HG03060 (cell line): ENCODE measurements at regions not wholly inside any gene's neighbourhood (a gene's known extent, or its start where the extent isn't known, plus 50 kb on each side); places are given as distances from the start of the nearest gene placed in this dataset.

Source experiments
- ATAC-seq: cut with Tn5 transposase; IDR thresholded peaks from one replicate; pipeline ENCODE4 v1.9.1; 2021; ENCODE audit warnings: low read depth, moderate number of reproducible peaks; ENCODE audit not compliant: unreplicated experiment

DNA sequence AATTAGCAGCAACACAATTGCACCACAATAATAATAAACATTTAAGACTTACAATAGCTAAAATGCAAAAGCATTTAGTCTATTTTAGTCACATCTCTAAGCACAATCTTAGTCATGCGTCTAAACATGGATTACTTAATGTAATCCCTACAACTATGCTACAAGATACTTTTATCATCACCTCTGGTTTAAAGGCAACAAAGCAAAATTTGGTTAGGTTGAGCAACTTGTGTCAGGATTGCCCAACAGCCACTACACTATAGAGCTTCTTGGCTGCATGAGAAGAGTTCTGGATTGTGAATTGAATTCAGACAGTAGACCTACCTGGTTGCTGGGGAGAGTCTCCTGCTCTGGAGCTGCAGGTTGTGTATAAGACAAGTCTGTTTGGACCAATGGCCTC, 146.5 kb upstream of the PUDP start:
- no peak for ATAC-seq

DNA sequence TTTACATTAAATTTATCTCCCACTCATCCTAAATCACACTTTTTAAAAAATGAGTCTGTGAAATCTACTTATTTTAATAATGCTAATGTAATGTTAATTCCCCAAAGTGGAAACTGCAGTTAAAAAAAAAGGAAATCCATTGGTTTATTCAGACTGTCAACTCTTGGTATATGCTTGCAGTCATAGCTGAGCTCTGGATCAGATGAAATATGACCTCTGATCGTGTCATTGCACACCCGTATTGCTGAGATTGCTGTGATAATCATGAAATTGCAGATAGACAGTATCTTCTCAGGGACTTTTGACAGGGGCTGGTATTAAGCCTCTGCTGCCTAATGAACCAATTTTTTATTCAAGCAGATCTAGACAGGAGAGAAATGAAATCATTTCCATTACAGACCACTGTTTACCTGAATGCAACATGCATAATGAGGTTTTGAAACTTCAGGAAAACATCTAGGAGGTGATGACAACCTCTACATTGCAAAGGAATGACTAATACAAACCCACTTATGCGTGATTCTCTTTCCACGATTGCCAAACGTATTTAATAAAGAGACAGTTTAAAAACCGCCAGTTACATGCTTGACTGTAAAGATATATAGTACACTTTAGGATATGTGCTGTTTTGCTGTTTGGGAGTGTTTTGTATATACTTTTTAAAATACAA, 138.3 kb upstream of the PUDP start:
- no peak for ATAC-seq

DNA sequence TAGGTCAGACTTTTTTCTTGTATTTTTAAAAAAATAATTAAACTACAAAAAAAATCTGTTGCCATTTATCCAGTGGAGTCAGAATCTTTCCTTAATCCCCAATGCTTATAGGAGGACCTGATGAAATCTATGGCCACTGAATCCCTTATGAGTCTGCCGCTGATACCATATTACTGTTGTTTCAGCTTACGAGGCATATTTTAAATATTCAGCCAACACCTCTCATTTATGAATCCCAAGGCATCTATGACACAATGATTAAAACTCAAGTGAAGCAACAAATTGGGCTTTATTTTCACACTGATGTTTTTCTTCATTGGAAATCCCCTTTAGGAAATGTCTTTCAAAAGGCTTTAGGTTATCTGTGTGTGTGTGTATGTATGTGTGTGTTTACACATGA, 137.8 kb upstream of the PUDP start:
- ATAC-seq, result no peak

DNA sequence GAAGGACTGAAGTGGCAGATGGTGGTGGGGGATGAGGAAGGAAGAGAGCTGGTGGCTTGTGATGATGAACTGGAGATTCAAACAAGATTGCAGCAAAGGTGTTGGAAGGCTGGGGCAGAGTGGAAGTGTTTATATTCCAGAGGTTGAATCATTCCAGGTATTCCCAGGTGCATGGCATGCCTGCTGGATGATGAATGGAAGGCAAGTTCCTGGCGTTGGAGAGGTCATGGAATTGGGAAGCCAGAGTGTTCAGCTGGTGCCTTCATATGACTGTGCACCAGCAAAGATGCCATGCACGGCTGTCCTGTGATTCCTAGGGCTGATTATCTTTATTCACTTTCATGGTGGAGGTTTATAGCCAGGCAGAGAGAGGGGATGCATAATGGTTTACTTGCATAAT, 135.8 kb upstream of the PUDP start:
- ATAC-seq, result no peak

DNA sequence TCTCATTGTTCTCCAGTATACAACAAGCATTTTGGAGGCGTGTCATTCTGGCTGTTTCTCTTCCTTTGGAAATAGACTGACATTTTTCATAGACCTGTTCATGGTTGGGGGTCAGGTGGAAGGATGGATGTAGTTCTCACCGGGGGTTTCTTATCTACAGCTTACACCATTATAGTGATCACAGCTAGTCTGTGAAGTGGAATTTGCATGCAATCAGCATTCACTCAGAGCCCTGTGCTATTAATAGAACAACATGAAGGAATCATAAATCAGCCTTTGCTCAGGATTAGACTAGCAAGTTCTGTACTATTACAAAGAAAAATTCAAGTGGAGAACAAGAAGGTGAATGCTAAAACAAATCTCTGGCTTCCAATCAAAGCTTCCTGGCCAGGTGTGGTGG, 132.6 kb upstream of the PUDP start:
- no peak for ATAC-seq

DNA sequence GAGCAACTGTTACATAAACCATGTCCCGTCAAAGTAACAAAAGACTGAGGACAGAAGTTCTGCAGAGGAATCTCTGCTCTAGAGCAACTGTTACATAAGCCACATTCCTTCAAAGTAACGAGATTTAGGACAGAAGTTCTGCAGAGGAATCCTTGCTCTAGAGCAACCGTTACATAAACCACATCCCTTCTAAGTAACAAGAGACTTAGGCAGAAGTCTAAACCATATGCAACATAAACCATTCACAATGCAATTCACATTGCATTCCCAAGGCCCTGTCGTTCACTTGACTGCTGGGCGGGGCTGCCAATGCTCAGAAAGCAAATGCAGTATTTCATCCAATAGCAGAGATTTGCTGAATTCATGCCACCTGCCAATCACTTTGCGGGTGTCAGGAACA, 124.4 kb upstream of the PUDP start:
- no peak for ATAC-seq

DNA sequence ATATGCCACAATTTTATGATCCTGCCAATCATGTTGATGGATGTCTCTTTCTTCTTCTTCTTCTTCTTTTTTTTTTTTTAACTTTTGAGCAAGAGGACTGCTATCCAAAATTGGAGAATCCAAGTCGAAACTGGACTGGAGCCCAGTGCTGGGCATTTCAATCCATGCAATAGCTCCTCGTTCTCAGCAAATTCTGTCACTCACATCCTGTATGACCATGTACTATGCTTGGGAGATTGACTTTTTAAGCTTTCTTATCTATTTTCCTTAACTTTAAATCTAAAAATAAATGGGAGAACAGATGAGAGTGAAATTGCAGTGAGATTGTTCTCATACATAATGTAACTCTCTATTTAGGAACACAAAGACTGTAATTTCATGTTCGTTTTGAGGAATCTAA, 123.0 kb upstream of the PUDP start:
- no peak for ATAC-seq

DNA sequence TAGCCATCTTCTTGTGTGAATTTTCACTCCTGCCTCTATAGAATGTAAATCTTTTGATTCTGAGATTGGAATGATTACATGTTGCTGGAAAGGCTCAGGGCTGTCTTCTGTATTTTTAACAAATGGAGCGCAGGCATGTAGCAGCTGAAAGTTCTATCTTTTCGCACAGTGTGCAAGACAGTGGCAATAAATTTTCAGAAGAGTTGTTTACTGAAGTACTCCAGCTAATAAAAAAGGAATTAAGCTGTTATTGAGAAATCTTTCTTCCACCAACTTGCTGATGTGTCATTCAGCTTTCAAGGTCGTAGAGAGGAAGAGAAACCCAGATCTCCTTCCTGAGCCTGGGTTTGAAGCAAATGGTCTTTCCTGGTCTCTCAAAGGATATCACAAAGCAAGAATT, 122.0 kb upstream of the PUDP start:
- ATAC-seq, result no peak

DNA sequence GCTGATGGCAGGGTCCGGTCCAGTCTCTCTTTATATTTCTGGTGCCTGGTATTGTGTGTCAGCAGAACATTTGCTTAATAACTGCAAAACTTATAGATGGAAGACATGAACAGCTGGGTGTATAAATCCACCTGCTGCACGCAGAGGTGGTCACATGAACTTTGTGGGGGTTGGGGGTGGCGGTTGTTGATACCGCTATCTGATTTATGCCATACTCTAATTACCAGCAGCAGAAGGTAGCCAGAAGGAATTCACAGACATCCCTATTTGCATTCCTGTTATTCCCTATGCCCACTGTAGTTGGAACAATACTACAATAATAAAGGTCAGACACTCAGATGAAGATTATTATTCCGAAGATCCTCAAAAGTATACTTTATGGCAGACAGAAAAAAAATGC, 121.6 kb upstream of the PUDP start:
- ATAC-seq, result no peak

DNA sequence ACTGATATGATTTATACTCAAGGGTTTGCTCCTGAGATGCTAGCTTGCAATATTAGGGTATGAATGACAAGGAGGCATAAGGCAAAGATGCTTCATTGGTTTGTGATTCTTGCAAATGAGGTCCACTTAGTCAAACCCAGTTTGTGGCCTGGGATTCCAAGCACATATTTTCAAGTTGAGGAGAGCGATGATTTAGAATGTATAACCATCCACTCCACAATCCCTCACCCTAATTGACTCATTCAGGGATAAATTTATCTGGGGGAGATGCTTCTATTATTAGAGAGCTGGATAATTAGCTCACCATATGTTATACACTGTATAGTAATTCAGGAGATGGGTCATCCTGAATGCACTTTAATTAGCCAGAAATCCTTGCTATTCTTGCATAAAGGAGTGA, 118.3 kb upstream of the PUDP start:
- no peak for ATAC-seq

DNA sequence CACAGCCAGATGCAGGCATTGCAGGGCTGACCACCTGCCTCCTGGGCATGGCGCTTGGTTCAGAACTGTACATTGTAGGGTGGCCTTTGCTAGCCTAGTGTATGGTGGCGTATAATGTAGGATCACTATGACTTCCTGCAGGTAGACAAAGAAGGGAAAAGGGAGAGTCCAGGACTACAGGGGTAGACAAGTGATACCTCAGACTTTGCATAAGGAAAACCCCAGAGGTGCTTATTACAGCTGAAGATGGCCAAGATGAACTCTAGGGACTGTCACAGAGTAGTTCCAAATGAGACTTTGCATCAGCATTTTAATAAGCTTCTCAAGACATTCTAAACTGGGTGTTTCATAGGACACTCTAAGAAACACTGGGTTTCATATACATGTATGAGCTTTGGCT, 116.4 kb upstream of the PUDP start:
- no peak for ATAC-seq

DNA sequence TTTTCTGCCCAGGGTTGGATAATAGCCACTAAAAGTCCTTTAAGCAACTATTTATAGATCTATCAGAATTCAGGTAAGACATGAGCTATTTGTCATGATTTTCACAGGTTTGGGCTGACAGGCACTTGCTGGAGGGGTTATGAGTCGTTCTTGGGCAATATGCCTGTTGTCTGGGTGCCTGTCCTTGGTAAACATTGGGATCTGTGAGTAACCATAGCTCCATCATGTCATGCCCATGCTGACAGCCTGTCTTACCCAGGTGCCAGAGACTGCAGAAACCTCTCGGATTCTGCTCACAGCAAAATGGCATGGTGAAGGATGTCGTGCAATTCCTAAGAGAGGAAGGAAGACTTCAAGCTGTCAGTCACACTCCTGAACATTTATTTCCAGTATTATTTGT, 116.0 kb upstream of the PUDP start:
- ATAC-seq, result no peak

DNA sequence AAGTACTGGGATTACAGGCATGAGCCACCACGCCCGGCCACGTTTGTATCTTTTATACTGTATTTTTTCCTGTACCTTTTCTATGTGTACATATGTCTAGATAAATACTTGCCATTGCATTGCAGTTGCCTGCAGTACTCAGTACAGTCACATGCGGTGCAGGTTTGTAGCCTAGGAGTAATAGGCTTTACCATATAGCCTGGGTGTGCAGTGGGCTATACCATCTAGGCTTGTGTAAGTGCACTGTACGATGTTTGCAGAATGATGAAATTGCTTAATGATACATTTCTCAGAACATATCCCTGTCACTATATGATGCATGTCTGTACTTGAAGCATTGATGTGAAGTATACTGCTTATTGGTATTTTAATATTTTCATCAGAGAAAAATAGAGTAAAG, 115.4 kb upstream of the PUDP start:
- ATAC-seq, result no peak

DNA sequence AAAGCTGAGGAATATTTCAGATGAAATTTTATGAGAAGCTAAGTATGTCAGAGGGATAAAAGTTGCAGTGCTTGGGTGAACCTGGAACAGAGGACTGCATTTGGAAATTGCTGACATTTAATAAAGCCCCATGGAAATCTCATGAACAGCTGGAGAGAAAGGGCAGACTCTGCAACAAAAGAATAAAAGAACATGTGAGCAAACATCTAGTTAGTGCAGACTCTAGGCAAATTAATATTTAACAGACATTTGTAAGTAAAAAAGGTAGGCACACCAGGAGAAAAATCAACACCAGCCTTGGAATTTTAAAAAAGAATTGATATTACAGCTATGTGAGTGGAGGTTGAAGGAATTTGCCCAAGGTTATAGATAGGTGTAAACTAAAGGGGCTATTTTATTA, 114.6 kb upstream of the PUDP start:
- ATAC-seq, result no peak

DNA sequence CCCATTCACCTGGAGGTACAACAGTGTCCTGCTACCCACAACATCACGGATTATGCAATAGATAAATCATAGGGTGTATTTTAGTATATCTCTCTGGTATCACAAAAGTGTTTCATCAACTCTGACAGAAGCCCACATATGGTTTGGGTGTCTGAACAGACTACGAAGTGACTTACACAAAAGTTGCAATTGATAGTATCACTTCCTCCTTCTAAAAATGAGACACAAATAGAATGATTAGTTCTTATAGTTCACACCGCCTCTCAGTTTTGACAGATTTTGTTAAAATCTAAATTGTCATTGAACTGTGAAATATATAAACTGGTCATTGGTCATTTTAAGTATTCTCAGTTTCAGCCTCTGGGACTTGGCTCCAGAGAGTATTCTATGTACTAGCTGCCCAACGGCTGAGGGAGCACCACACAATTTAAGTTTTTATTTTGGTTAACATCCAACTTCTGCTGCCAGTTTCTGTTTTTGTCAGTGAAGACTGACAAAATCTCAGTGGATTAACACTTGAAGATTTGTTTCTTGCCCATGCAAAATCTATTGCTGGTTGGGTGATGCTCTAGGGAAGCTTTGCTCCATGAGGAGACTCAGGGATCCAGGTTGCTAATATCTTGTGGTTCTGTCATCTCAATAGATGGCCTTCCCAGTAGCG, 113.8 kb upstream of the PUDP start:
- peak; percentile 89 for ATAC-seq

DNA sequence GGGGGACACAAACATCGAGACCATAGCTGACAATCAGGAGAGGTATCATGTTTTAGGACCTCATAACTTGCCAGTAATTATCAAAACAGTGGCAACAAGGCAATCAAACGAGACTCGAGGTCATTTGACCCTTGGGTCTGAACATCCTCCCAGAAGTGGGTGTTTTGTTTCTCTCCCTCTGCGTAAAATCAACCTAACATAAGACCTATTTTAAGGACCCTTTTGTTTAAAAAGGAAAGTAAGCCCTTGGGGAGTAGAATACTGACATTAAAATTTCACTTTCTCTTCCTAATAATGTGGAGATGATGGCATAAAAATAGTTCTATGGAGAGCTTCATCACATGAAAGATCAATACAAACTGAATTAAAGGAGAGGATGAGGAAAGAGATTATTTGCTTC, 106.2 kb upstream of the PUDP start:
- no peak for ATAC-seq

DNA sequence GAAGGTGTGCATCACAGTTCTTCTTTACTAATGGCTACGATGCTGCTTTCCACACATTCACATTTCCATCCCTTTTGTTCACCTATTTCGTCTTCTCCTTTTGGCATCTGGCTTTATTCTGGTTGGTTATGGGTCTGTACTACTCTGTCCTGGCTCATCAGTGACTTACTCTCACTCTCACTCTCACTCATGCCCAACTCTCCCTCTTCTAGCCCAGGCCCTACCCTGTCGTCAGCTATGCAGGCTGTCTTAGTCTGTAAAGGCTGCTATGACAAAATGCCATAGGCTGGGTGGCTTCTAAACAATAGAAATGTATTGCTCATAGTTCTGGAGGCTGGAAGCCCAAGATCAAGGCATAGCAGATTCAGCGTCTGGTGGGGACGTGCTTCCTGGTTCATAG, 105.6 kb upstream of the PUDP start:
- no peak for ATAC-seq

DNA sequence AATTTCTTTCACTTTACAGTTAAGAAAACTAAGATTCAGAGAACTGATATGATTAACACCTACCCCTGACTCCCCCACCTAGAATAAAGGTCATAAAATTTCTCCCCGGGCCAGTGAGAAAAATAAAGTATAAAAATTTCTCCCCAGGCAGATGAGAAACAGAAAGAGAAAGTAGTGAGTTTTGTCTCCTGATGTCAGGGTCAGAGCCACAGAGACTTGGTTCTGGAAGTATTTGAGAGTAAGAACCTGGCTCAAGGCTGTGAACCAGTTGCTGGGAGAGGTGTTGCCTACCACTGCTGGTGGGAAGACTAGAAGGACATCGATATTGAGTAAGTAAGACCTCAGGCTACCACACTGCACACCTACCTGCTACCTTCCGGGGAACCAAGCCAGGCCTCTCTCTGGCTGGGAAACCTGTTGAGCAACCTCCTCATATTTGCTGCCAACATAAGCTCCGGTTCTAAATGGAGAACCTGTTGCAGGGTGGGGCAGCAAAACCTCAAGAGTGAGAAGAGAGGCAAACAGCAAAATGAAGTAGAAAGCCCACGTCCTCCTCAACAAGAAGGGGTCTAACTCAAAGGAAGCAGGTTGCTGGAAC, 104.2 kb upstream of the PUDP start:
- no peak for ATAC-seq

DNA sequence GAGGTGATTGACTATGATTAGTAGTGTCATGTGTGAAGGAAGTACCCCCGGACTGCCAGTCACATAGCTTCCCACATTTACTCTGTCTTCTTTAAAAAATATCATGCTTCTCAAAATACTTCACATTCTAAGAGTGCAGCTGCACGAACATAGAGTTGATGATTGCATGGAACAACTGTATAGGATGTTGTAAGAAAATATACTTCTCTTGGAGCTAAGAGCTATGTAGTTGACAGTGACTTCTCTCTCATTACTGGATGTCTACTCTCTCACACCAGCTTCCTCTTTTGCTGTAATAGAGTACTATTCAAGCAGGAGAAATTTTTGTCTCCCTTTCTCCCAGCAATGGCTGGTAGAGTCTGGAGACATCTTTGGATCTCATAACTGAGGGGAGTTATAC, 99.4 kb upstream of the PUDP start:
- ATAC-seq, result no peak

DNA sequence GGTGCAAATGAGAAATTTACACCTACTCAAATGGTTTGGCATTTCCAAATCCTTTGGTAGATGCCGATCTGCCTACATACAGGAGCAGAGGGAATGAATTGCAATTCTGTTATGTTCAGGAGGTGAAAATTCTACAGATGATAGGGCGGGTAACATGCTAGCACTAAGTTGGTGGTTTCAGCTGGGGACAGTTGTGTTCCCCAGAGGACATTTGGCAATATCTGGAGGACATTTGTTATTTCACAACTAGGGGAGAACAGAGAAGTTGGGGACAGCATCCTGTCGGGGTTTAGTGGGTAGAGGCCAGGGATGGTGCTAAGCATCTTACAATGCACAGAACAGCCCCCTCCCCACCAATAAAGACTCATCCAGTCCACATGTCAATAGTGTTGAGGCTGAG, 96.5 kb upstream of the PUDP start:
- no peak for ATAC-seq

DNA sequence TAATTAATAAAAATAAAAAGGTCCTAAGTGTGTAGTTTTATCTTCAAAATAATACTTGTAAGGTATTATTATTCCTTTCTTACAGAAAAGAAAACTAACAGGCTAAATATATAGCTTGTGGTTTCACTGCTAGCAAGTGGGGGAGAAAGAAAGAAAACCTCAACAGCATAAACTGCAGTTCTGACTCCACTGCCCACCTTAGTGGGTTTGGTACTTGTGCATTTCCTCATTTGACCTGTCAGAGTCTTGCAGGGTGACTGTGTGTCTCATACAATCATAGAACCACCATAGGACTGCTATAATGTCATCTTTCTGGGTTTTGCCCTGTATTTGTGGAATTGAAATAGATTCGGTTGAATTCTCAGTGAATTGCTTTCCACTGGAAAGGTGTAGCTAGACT, 94.7 kb upstream of the PUDP start:
- peak; percentile 91 for ATAC-seq

DNA sequence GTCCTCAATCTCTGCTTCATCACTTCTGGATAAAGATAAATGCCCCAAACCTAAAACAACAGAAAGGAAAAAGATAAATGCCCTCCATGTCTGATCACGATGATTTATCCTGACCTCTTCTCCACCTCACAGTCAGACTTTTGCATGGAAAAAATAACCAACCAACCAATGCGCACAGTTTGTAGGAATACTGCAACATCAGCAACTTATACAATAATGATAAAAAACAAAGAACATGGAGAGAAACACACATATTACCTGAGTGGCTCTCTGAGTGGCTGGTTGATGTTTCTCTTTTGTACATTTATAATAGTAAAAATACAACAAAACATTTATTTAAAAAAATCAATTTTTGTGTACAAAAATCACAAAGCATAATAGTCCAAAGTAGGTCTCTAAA, 93.0 kb upstream of the PUDP start:
- no peak for ATAC-seq
